H1 (cell line): ENCODE measurements at regions not wholly inside any gene's neighbourhood (a gene's known extent, or its start where the extent isn't known, plus 50 kb on each side); places are given as distances from the start of the nearest gene placed in this dataset.

Experiments used
- E2F6 ChIP-seq: IDR thresholded peaks from 2 replicates; pipeline ENCODE4 v1.6.1; 2012; ENCODE audit warnings: inconsistent platforms
- EGR1 ChIP-seq: IDR thresholded peaks from 2 replicates; pipeline ENCODE4 v1.6.1; 2011; ENCODE audit warnings: low read depth, low read length, borderline replicate concordance
- EP300 ChIP-seq, 2 experiments: IDR thresholded peaks; 1 replicate in 1 of 2; 2 replicates in 1 of 2; pipeline ENCODE4 v1.6.1; 2011 to 2012; ENCODE audit warnings: low read depth in 2 of 2, low read length in 2 of 2, mild to moderate bottlenecking in 2 of 2, borderline replicate concordance in 1 of 2, inconsistent platforms in 1 of 2, moderate library complexity in 1 of 2
- HDAC2 ChIP-seq, 2 experiments: fragments of 300-600 bp in 1 of 2; sonication (generic) in 1 of 2; IDR thresholded peaks; 2 replicates each; pipeline ENCODE4 v1.6.1; 2011 to 2012; ENCODE audit warnings: low read depth in 2 of 2, low read length in 2 of 2, mild to moderate bottlenecking in 2 of 2, moderate library complexity in 2 of 2, borderline replicate concordance in 1 of 2, inconsistent platforms in 1 of 2
- HDAC6 ChIP-seq: IDR thresholded peaks from one replicate; pipeline ENCODE4 v1.7.1; 2012; ENCODE audit warnings: low read depth, mild to moderate bottlenecking, inconsistent platforms, low read length, moderate library complexity
- KDM4A ChIP-seq: IDR thresholded peaks from one replicate; pipeline ENCODE4 v1.7.1; 2012; ENCODE audit warnings: low read depth, mild to moderate bottlenecking, moderate library complexity, low read length, inconsistent platforms; ENCODE audit not compliant: severe bottlenecking
- NANOG ChIP-seq: IDR thresholded peaks from 2 replicates; pipeline ENCODE4 v1.6.1; 2011; ENCODE audit warnings: low read length, low read depth, mild to moderate bottlenecking, inconsistent platforms; ENCODE audit not compliant: insufficient read depth, poor library complexity, severe bottlenecking
- SAP30 ChIP-seq: fragments of 300-600 bp; sonication (generic); IDR thresholded peaks from 2 replicates; pipeline ENCODE4 v1.7.1; 2012; ENCODE audit warnings: low read length, moderate library complexity, mild to moderate bottlenecking, inconsistent platforms; ENCODE audit not compliant: insufficient read depth, insufficient replicate concordance
- SIRT6 ChIP-seq: IDR thresholded peaks from one replicate; pipeline ENCODE4 v1.7.1; 2012; ENCODE audit warnings: low read length, inconsistent platforms
- SP2 ChIP-seq: IDR thresholded peaks from 2 replicates; pipeline ENCODE4 v1.6.1; 2012; ENCODE audit warnings: mild to moderate bottlenecking, low read length, inconsistent platforms
- TCF12 ChIP-seq: IDR thresholded peaks from 2 replicates; pipeline ENCODE4 v1.6.1; 2011; ENCODE audit warnings: low read depth, mild to moderate bottlenecking, low read length

- TF ChIP-seq EP300 (IDR thresholded peaks at IDR 0.05; ENCODE audit: borderline replicate concordance in 1 of 2, low read depth in 2 of 2, low read length in 2 of 2) (no peak), EGR1 (no peak), KDM4A (no peak), E2F6 (no peak), SIRT6 (no peak), HDAC6 (no peak), TCF12 (no peak), NANOG (peak; percentile 87), SAP30 (no peak), SP2 (no peak), HDAC2 (IDR thresholded peaks at IDR 0.05; ENCODE audit: borderline replicate concordance in 1 of 2, low read depth in 2 of 2, low read length in 2 of 2) (peak in 1 of 2 experiments; percentile 23; a peak in 1 of 4 replicates)
These were observed 716.5 kb upstream of the GOLIM4 start (continued) for GRCh38 chr3:168812234-168812633.
